PC-9 (cell line): ENCODE measurements at regions not wholly inside any gene's neighbourhood (a gene's known extent, or its start where the extent isn't known, plus 50 kb on each side); places are given as distances from the start of the nearest gene placed in this dataset.
"Not testable (repeated sequence)": the region's sequence is repeated elsewhere in the genome, so short reads cannot be mapped to it uniquely, and the experiment has no call there.

Experiments
- BruUV-seq: library from RNA; stranded (reverse); fragments of 400-500 nt; replicated peaks from 2 replicates; lab custom pipeline; 2021; lab: Mats Ljungman, UMichigan
- CTCF ChIA-PET: fragments of 300-600 bp; sonication (Branson Sonifier 250); formaldehyde crosslinking; loops from one replicate; lab custom pipeline; 2022; ENCODE audit warnings: antibody characterized with exemption; lab: Charles Lee
- POLR2A ChIA-PET: fragments of 300-600 bp; sonication (Branson Sonifier 250); formaldehyde crosslinking; loops from one replicate; lab custom pipeline; 2022; ENCODE audit warnings: antibody characterized with exemption; ENCODE audit not compliant: unreplicated experiment; lab: Charles Lee
- DNase-seq, 2 experiments: peaks; one replicate each; pipeline versions ENCODE4 v3.0.0 to v3.0.0-alpha.2; 2015 to 2022; ENCODE audit warnings: mixed read lengths in 1 of 2
- H2AFZ ChIP-seq: fragments of 200-600 bp; sonication (generic); 2 replicates; pipeline ENCODE4 v1.8.1; 2017; ENCODE audit warnings: antibody characterized with exemption
- H3F3A ChIP-seq: fragments of 200-600 bp; sonication (generic); 2 replicates; pipeline ENCODE4 v1.8.1; 2017; ENCODE audit warnings: antibody characterized with exemption, mild to moderate bottlenecking, low read depth; ENCODE audit not compliant: insufficient read depth
- H3K27ac ChIP-seq: fragments of 200-600 bp; sonication (generic); 2 replicates; pipeline ENCODE4 v1.6.1; 2016; ENCODE audit warnings: mixed run types
- H3K27me3 ChIP-seq: fragments of 200-600 bp; sonication (generic); 2 replicates; pipeline ENCODE4 v1.6.1; 2016; ENCODE audit warnings: low read depth, mixed run types; ENCODE audit not compliant: insufficient read depth
- H3K36me3 ChIP-seq: fragments of 200-600 bp; sonication (generic); 2 replicates; pipeline ENCODE4 v1.6.1; 2016; ENCODE audit warnings: low read depth, mixed run types
- H3K4me1 ChIP-seq: fragments of 200-600 bp; sonication (generic); replicated peaks from 2 replicates; pipeline ENCODE4 v1.6.1; 2016; ENCODE audit warnings: mixed run types; ENCODE audit not compliant: insufficient read depth
- H3K4me2 ChIP-seq: fragments of 200-600 bp; sonication (generic); 2 replicates; pipeline ENCODE4 v1.6.1; 2017; ENCODE audit warnings: mixed run types
- H3K4me3 ChIP-seq: fragments of 200-600 bp; sonication (generic); 2 replicates; pipeline ENCODE4 v1.6.1; 2016; ENCODE audit warnings: mixed run types
- H3K79me2 ChIP-seq: fragments of 200-600 bp; sonication (generic); 2 replicates; pipeline ENCODE4 v1.6.1; 2017; ENCODE audit warnings: low read depth, mixed run types
- H3K9me2 ChIP-seq: fragments of 200-600 bp; sonication (generic); 2 replicates; pipeline ENCODE4 v1.8.1; 2017; ENCODE audit warnings: mild to moderate bottlenecking; ENCODE audit not compliant: insufficient read depth
- H3K9me3 ChIP-seq: fragments of 200-600 bp; sonication (generic); 2 replicates; pipeline ENCODE4 v1.8.1; 2016; ENCODE audit warnings: low read depth; ENCODE audit not compliant: insufficient read depth
- H4K20me1 ChIP-seq: fragments of 200-600 bp; sonication (generic); 2 replicates; pipeline ENCODE4 v1.8.1; 2017; ENCODE audit not compliant: insufficient read depth
- CTCF ChIP-seq: fragments of 200-600 bp; sonication (generic); conservative IDR thresholded peaks from 2 replicates; pipeline ENCODE4 v1.6.1; 2017; ENCODE audit warnings: mixed run types, antibody characterized with exemption, mild to moderate bottlenecking, moderate library complexity
- intact Hi-C: fragments of 100-400 bp; cut with micrococcal nuclease; formaldehyde crosslinking; loops from one replicate; pipeline ENCODE4 v1.10.0; 2022; ENCODE audit not compliant: unreplicated experiment

- DNase-seq, H3K79me2 ChIP-seq, H3K4me3 ChIP-seq, H4K20me1 ChIP-seq, H3K9me3 ChIP-seq, intact Hi-C loops, H3K36me3 ChIP-seq, H3K4me1 ChIP-seq, CTCF ChIA-PET, H3K27ac ChIP-seq, POLR2A ChIA-PET, H3K4me2 ChIP-seq, H3F3A ChIP-seq, H3K9me2 ChIP-seq, H2AFZ ChIP-seq, H3K27me3 ChIP-seq, BruUV-seq: not testable (repeated sequence)
- TF ChIP-seq CTCF = peak; percentile 61
These were observed 121.8 kb upstream of the DRD5 start for GRCh38 chr4:9659678-9660077.

- H3K27me3 ChIP-seq, CTCF ChIA-PET, H3K36me3 ChIP-seq, H4K20me1 ChIP-seq, H2AFZ ChIP-seq, H3K27ac ChIP-seq, H3K4me1 ChIP-seq, BruUV-seq, H3F3A ChIP-seq, intact Hi-C loops, DNase-seq, H3K79me2 ChIP-seq, H3K9me3 ChIP-seq, H3K4me3 ChIP-seq, H3K9me2 ChIP-seq, H3K4me2 ChIP-seq, POLR2A ChIA-PET: not testable (repeated sequence)
These were observed 120.5 kb upstream of the DRD5 start for GRCh38 chr4:9660955-9661354.

- H3F3A ChIP-seq, H2AFZ ChIP-seq, H3K9me2 ChIP-seq, POLR2A ChIA-PET, H3K79me2 ChIP-seq, H3K4me2 ChIP-seq, CTCF ChIA-PET, H3K27ac ChIP-seq, H3K4me1 ChIP-seq, H4K20me1 ChIP-seq, intact Hi-C loops, H3K9me3 ChIP-seq, H3K27me3 ChIP-seq, H3K4me3 ChIP-seq, BruUV-seq, DNase-seq, H3K36me3 ChIP-seq: not testable (repeated sequence)
These were observed 110.7 kb upstream of the DRD5 start for GRCh38 chr4:9670725-9671124.

GRCh38 chr4:9677357-9677756, 104.1 kb upstream of the DRD5 start:
- H3K4me3 ChIP-seq, intact Hi-C loops, H3K36me3 ChIP-seq, POLR2A ChIA-PET, BruUV-seq, H3K4me2 ChIP-seq, DNase-seq, H3K27me3 ChIP-seq, H3F3A ChIP-seq, H3K27ac ChIP-seq, H3K9me3 ChIP-seq, H2AFZ ChIP-seq, CTCF ChIA-PET, H3K9me2 ChIP-seq, H4K20me1 ChIP-seq, H3K4me1 ChIP-seq, H3K79me2 ChIP-seq: not testable (repeated sequence)
